Naive thymus-derived CD8-positive, alpha-beta T cell (primary cell): ENCODE measurements at regions not wholly inside any gene's neighbourhood (a gene's known extent, or its start where the extent isn't known, plus 50 kb on each side); places are given as distances from the start of the nearest gene placed in this dataset.
A peak's percentile ranks its signal among the peaks of the same experiment; 100 is the strongest.

ENCODE experiments used
- ATAC-seq, 2 donors: fragments of 150-1000 bp; cut with Tn5 transposase in 1 of 2; sonication (Bioruptor Pico), chemical (Tn5 transposase) in 1 of 2; 1 replicate in 1 of 2; 2 replicates in 1 of 2; pipeline ENCODE4 v1.10.0; 2021; ENCODE audit warnings: mild to moderate bottlenecking in 2 of 2, moderate library complexity in 2 of 2
- POLR2A ChIA-PET: fragments of 350-600 bp; sonication (Branson Sonifier 250); formaldehyde crosslinking; loops from one replicate; lab custom pipeline; 2021; ENCODE audit warnings: antibody characterized with exemption; lab: Charles Lee
- DNase-seq, 10 donors: peaks; one replicate each; pipeline versions ENCODE4 v3.0.0 to v3.0.0-alpha.2; 2020 to 2022
- H3K27ac Mint-ChIP-seq, 10 donors: one replicate each; pipeline ENCODE4 v1.8.0; 2020 to 2022; ENCODE audit warnings: mild to moderate bottlenecking in 10 of 10, mixed read lengths in 10 of 10, moderate library complexity in 4 of 10, inconsistent platforms in 1 of 10
- H3K27me3 Mint-ChIP-seq, 5 donors: one replicate each; pipeline ENCODE4 v1.8.0; 2021 to 2022; ENCODE audit warnings: mixed read lengths in 5 of 5
- H3K36me3 Mint-ChIP-seq, 3 donors: one replicate each; pipeline ENCODE4 v1.8.0; 2020 to 2022; ENCODE audit warnings: mixed read lengths in 3 of 3, mild to moderate bottlenecking in 2 of 3, inconsistent platforms in 1 of 3
- H3K4me1 Mint-ChIP-seq, 4 donors: one replicate each; pipeline ENCODE4 v1.8.0; 2021 to 2022; ENCODE audit warnings: mixed read lengths in 4 of 4
- H3K4me3 Mint-ChIP-seq, 10 donors: one replicate each; pipeline ENCODE4 v1.8.0; 2020 to 2022; ENCODE audit warnings: mild to moderate bottlenecking in 10 of 10, mixed read lengths in 10 of 10, moderate library complexity in 6 of 10, inconsistent platforms in 1 of 10
- H3K9me3 Mint-ChIP-seq, 9 donors: one replicate each; pipeline ENCODE4 v1.8.0; 2020 to 2022; ENCODE audit warnings: mixed read lengths in 9 of 9, mild to moderate bottlenecking in 3 of 9, inconsistent platforms in 1 of 9, moderate library complexity in 1 of 9

DNA sequence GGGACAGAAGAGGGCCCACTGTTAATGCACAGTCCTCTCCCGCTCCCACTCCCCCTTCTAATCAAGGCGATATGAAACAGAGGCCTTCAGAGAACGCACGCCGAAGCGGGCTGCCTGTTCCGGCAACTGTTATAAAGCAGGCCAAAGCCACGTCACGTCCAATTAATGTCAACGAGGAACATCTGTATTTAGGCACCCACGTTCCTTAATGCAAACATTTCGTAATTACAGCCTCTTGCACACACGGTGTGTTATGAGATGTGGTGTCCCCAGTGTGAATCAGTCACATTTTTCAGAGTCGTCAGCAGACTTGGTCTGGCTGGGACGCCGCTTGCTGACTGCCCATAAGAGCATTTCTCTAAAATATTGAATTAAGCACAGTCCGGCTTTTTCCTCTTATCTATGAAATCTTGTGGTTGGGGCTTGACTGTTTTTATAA is 339.0 kb downstream of the NSG2 start:
- H3K9me3 Mint-ChIP-seq = peaks cover 0 to 8% (median 0%) of the 10 kb centered on the region in 9 donors
- H3K27ac Mint-ChIP-seq = no peak overlapping the region
- H3K4me3 Mint-ChIP-seq = no peak overlapping the region
- ATAC-seq (no peak), DNase-seq (no peak)
- no peaks in the 10 kb centered on the region for H3K4me1 Mint-ChIP-seq
- no peaks in the 10 kb centered on the region for H3K36me3 Mint-ChIP-seq
- POLR2A ChIA-PET = no interaction called here
- H3K27me3 Mint-ChIP-seq = peaks cover 11 to 45% (median 21%) of the 10 kb centered on the region in 5 donors

DNA sequence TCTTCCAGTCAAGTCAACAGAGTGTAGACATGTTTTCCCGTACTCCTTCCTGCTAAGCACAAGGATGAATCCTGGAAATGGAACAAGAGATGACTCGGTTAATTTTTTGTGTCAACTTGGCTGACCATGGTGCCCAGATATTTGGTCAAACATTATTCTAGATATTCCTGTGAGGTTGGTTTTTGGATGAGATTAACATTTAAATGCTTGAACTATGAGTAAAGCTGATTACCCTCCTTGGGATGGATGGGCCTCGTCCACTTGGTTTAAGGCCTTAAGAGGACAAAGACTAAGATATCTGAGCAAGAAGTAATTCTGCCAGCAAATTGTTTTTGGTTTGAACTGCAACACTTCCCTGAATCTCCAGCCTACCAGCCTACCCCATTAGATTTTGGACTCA is 338.1 kb upstream of the MSX2 start:
- no peaks in the 10 kb centered on the region for H3K4me1 Mint-ChIP-seq
- peaks cover 11 to 45% (median 17%) of the 10 kb centered on the region in 5 donors for H3K27me3 Mint-ChIP-seq
- ATAC-seq = no peak
- no peak overlapping the region for H3K27ac Mint-ChIP-seq
- no peaks in the 10 kb centered on the region for H3K36me3 Mint-ChIP-seq
- POLR2A ChIA-PET = no interaction called here
- DNase-seq = no peak
- H3K9me3 Mint-ChIP-seq = peaks cover 0 to 7% (median 0%) of the 10 kb centered on the region in 9 donors
- no peak overlapping the region for H3K4me3 Mint-ChIP-seq

DNA sequence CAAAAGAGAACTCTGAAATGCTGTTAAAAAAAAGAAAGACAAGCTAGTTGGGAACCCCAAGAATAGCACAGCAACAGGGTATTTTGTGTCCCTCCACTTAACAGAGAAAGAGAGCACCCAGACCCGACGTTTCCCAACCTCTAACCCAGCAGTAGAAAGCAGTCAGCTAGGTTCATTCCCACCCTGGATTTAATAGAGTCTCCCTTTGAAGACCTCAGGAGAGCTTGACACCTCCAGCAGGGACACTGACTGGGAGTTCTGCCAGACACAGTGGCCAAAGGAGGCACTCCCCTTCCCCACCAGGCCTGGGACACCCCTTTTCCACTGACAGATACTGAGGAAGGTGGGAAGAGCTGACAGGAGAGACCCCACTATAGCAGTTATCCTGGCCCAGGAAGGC is 337.5 kb upstream of the MSX2 start:
- ATAC-seq (no peak), DNase-seq (no peak)
- POLR2A ChIA-PET = no interaction called here
- Mint-ChIP-seq H3K4me1 (no peaks in the 10 kb centered on the region), H3K27ac (no peak overlapping the region), H3K27me3 (peaks cover 11 to 45% (median 17%) of the 10 kb centered on the region in 5 donors), H3K36me3 (no peaks in the 10 kb centered on the region), H3K4me3 (no peak overlapping the region), H3K9me3 (peaks cover 0 to 7% (median 0%) of the 10 kb centered on the region in 9 donors)

- Mint-ChIP-seq H3K27me3 (peaks cover 11 to 51% (median 19%) of the 10 kb centered on the region in 5 donors), H3K9me3 (peaks cover 0 to 7% (median 0%) of the 10 kb centered on the region in 9 donors), H3K4me1 (peaks cover 0 to under 1% (median 0%) of the 10 kb centered on the region in 4 donors), H3K4me3 (no peak overlapping the region), H3K27ac (no peak overlapping the region), H3K36me3 (no peaks in the 10 kb centered on the region)
- no peak for DNase-seq
- POLR2A ChIA-PET = no interaction called here
- ATAC-seq = no peak
These were observed 336.9 kb upstream of the MSX2 start for GRCh38 chr5:174387448-174387847.

DNA sequence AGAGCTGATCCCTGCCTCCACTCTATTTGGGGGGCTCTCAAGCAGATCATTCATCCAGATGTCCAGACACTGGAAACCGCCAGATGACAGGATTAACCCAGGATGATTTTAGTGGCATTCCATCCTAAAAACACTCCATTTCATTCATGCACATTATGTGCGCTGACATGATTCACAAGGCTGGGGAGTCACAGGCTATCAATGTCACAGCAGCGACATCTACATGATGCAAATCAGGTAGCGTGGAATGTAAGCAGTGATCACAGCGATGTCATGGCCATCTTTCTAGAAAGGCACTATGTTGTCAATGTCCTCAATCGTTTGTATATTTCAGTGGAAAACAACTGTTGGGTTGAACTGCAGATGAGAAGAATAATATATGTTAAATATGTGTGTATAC is 331.5 kb upstream of the MSX2 start:
- ATAC-seq (no peak), DNase-seq (no peak)
- Mint-ChIP-seq H3K9me3 (peaks cover 0 to 4% (median 0%) of the 10 kb centered on the region in 9 donors), H3K27me3 (peaks cover 5 to 39% (median 11%) of the 10 kb centered on the region in 5 donors), H3K36me3 (no peaks in the 10 kb centered on the region), H3K4me1 (peaks cover 0 to 2% (median 0%) of the 10 kb centered on the region in 4 donors), H3K27ac (no peak overlapping the region), H3K4me3 (no peak overlapping the region)
- POLR2A ChIA-PET = no interaction called here

- Mint-ChIP-seq H3K27me3 (peaks cover 3 to 31% (median 11%) of the 10 kb centered on the region in 5 donors), H3K9me3 (peaks cover 0 to 4% (median 0%) of the 10 kb centered on the region in 9 donors), H3K27ac (peak overlapping the region in 1 of 10 donors; percentile 2), H3K4me1 (peaks cover 0 to 2% (median 0%) of the 10 kb centered on the region in 4 donors), H3K4me3 (no peak overlapping the region), H3K36me3 (no peaks in the 10 kb centered on the region)
- POLR2A ChIA-PET = no interaction called here
- no peak for ATAC-seq
- DNase-seq = no peak
These were observed 327.8 kb upstream of the MSX2 start for GRCh38 chr5:174396541-174396940.

GRCh38 chr5:174397206-174397605 is 327.2 kb upstream of the MSX2 start:
- DNase-seq = no peak
- H3K36me3 Mint-ChIP-seq = no peaks in the 10 kb centered on the region
- H3K4me1 Mint-ChIP-seq = peaks cover 0 to 2% (median 0%) of the 10 kb centered on the region in 4 donors
- H3K4me3 Mint-ChIP-seq = no peak overlapping the region
- ATAC-seq = no peak
- POLR2A ChIA-PET = no interaction called here
- peaks cover 0 to 4% (median 0%) of the 10 kb centered on the region in 9 donors for H3K9me3 Mint-ChIP-seq
- no peak overlapping the region for H3K27ac Mint-ChIP-seq
- peaks cover 3 to 28% (median 11%) of the 10 kb centered on the region in 5 donors for H3K27me3 Mint-ChIP-seq

DNA sequence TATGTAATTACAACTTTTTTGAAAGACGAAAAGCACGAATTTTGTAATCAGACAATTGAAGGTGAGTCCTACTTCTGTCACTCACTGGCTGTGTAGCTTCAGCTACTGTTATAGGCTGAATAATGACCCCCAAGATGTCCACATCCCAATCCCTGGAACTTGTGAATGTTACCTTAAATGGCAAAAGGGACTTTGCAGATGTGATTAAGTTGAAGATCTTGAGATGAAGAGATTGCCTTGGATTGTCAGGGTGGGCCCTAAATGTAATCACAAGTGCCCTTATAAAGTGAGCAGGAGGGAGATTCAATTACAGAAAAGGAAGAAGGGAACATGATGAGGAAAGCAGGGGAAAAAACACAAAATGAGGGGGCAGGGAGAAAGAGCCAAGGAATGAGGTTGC is 326.2 kb upstream of the MSX2 start:
- Mint-ChIP-seq H3K4me3 (no peak overlapping the region), H3K4me1 (no peaks in the 10 kb centered on the region)
- DNase-seq = no peak

GRCh38 chr5:174399411-174399810 is 325.0 kb upstream of the MSX2 start:
- H3K4me3 Mint-ChIP-seq = no peak overlapping the region
- DNase-seq = no peak
- no peaks in the 10 kb centered on the region for H3K4me1 Mint-ChIP-seq
- H3K36me3 Mint-ChIP-seq = no peaks in the 10 kb centered on the region
- ATAC-seq = no peak
- H3K27me3 Mint-ChIP-seq = peaks cover 1 to 8% (median 6%) of the 10 kb centered on the region in 5 donors
- H3K9me3 Mint-ChIP-seq = peaks cover 0 to 4% (median 0%) of the 10 kb centered on the region in 9 donors
- H3K27ac Mint-ChIP-seq = no peak overlapping the region
- POLR2A ChIA-PET = no interaction called here

More for the DNA sequence above, 326.2 kb upstream of the MSX2 start:
- Mint-ChIP-seq H3K9me3 (peaks cover 0 to 4% (median 0%) of the 10 kb centered on the region in 9 donors), H3K27me3 (peaks cover 2 to 20% (median 14%) of the 10 kb centered on the region in 5 donors), H3K36me3 (no peaks in the 10 kb centered on the region), H3K27ac (no peak overlapping the region)
- ATAC-seq = no peak
- POLR2A ChIA-PET = no interaction called here

DNA sequence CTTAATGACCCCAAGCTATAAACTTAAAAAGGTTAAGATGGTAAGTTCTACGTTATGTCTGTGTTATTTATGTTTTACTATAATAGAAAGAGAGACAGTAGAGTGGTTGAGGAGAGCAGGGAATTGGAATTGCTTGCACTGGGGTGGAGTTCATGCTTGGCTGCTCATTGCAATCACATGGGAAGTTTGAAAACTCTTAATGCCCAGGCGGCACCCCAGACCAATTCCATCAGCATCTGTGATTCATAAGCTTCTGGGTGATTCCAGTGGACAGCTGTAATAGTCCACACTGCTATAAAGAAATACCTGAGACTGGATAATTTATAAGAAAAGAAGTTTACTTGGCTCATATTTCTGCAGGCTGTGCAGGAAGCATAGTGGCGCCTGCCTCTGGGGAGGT is 323.9 kb upstream of the MSX2 start:
- no peak for DNase-seq
- POLR2A ChIA-PET = no interaction called here
- Mint-ChIP-seq H3K9me3 (peaks cover 0 to 7% (median 0%) of the 10 kb centered on the region in 9 donors), H3K36me3 (no peaks in the 10 kb centered on the region), H3K27me3 (peaks cover 1 to 12% (median 7%) of the 10 kb centered on the region in 5 donors), H3K4me3 (no peak overlapping the region), H3K27ac (no peak overlapping the region), H3K4me1 (no peaks in the 10 kb centered on the region)
- ATAC-seq = no peak

GRCh38 chr5:174401793-174402192 is 322.6 kb upstream of the MSX2 start:
- Mint-ChIP-seq H3K4me1 (no peaks in the 10 kb centered on the region), H3K9me3 (peaks cover 0 to 7% (median 0%) of the 10 kb centered on the region in 9 donors), H3K36me3 (no peaks in the 10 kb centered on the region), H3K27me3 (peaks cover 1 to 17% (median 8%) of the 10 kb centered on the region in 5 donors), H3K27ac (no peak overlapping the region), H3K4me3 (no peak overlapping the region)
- DNase-seq (no peak), ATAC-seq (no peak)
- POLR2A ChIA-PET = no interaction called here

GRCh38 chr5:174402222-174402812 is 322.1 kb upstream of the MSX2 start:
- DNase-seq = no peak
- POLR2A ChIA-PET = no interaction called here
- Mint-ChIP-seq H3K27ac (no peak overlapping the region), H3K4me1 (no peaks in the 10 kb centered on the region), H3K27me3 (peaks cover 3 to 23% (median 8%) of the 10 kb centered on the region in 5 donors), H3K9me3 (peaks cover 0 to 7% (median 0%) of the 10 kb centered on the region in 9 donors), H3K36me3 (no peaks in the 10 kb centered on the region), H3K4me3 (no peak overlapping the region)
- no peak for ATAC-seq

DNA sequence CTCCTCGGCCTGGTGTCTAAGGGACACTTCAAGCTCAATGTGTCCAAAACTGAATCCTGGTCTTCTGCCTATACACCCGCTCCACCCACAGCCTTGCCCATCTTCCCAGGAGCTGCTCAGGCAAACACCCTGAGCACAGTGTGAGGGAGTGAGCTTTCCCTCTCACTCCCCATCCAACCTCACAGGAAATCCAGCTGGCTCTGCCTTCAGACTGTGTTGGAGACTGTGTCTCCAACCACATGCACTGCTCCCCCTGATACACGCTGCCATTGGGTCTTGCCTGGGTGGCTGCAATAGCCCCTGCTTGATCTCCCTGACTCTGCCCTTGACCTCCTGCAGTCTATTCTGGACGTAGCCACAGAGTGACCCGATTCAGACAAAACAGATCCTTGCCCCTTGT is 319.5 kb upstream of the MSX2 start:
- DNase-seq (no peak), ATAC-seq (no peak)
- Mint-ChIP-seq H3K27ac (no peak overlapping the region), H3K9me3 (peaks cover 0 to 11% (median 0%) of the 10 kb centered on the region in 9 donors), H3K36me3 (no peaks in the 10 kb centered on the region), H3K4me3 (no peak overlapping the region), H3K4me1 (peaks cover 0 to 2% (median 0%) of the 10 kb centered on the region in 4 donors), H3K27me3 (peaks cover 11 to 46% (median 24%) of the 10 kb centered on the region in 5 donors)
- POLR2A ChIA-PET = no interaction called here
